Mucosa of stomach (tissue), 1 donor: ENCODE measurements at regions not wholly inside any gene's neighbourhood (a gene's known extent, or its start where the extent isn't known, plus 50 kb on each side); places are given as distances from the start of the nearest gene placed in this dataset.

Experiments
- H3K27me3 ChIP-seq: one replicate; pipeline ENCODE4 v1.7.0; 2013; ENCODE audit warnings: mild to moderate bottlenecking, low read length; ENCODE audit not compliant: control insufficient read depth, insufficient read depth
- H3K36me3 ChIP-seq: one replicate; pipeline ENCODE4 v1.7.0; 2013; ENCODE audit warnings: low read length; ENCODE audit not compliant: control insufficient read depth, insufficient read depth
- H3K4me1 ChIP-seq: one replicate; pipeline ENCODE4 v1.7.0; 2013; ENCODE audit warnings: mild to moderate bottlenecking, low read length; ENCODE audit not compliant: control insufficient read depth, insufficient read depth
- H3K4me3 ChIP-seq: one replicate; pipeline ENCODE4 v1.7.0; 2013; ENCODE audit warnings: low read length
- H3K9ac ChIP-seq: one replicate; pipeline ENCODE4 v1.7.0; 2013; ENCODE audit warnings: mild to moderate bottlenecking, low read length, moderate library complexity
- H3K9me3 ChIP-seq: one replicate; pipeline ENCODE4 v1.7.0; 2013; ENCODE audit warnings: mild to moderate bottlenecking, low read length, moderate library complexity; ENCODE audit not compliant: control insufficient read depth
- donor health status: Pancreatic carcinoma.

DNA sequence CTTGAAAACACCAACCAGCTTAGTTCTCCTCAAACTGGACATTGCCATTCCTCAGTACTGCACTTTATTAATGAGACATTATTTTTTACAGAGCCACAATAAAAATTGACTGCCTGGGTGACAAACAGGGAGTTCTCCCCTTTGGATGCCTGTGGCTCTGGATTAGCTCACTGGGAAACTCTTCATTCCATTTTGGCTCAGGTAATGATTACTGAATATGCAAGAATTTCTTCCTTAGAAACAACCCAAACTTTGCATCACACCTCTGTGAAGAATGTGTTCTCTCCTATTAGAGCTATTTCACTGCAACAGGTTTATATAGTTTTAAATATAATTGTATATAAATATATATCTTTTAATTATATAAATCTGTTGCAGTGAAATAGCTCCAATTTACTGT lies 2065.8 kb downstream of the ARAP2 start:
- Histone ChIP-seq H3K4me1 (no peaks in the 10 kb centered on the region), H3K4me3 (no peak overlapping the region), H3K9me3 (no peaks in the 10 kb centered on the region), H3K36me3 (no peaks in the 10 kb centered on the region), H3K27me3 (no peaks in the 10 kb centered on the region), H3K9ac (no peak overlapping the region)

DNA sequence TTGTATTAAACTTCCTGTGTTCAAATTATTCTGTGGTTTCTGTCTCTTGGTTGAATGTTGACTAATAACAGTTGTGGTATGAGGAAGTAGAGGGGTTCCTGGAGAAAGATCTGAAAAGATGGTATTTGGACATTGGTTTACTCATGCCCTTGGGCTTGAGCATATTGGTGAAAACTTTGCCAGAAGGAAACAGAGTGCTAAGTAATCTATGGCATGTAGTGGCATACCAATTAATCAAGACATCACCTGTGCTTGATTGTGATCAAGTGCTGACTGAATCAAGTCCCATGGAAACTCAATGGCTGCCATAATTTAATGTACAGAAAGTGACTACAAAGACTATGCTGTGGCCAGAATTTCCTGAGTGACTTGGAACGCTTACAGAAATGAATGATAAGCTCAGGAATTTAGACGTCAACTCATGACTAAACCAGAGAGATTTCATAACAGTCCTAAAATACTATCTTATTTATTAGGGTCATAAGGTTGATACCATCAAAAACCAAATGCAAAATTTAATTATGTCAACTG lies 2062.9 kb downstream of the ARAP2 start:
- Histone ChIP-seq H3K4me3 (no peak overlapping the region), H3K9ac (no peak overlapping the region), H3K36me3 (no peaks in the 10 kb centered on the region), H3K27me3 (no peaks in the 10 kb centered on the region), H3K4me1 (no peaks in the 10 kb centered on the region), H3K9me3 (no peaks in the 10 kb centered on the region)

DNA sequence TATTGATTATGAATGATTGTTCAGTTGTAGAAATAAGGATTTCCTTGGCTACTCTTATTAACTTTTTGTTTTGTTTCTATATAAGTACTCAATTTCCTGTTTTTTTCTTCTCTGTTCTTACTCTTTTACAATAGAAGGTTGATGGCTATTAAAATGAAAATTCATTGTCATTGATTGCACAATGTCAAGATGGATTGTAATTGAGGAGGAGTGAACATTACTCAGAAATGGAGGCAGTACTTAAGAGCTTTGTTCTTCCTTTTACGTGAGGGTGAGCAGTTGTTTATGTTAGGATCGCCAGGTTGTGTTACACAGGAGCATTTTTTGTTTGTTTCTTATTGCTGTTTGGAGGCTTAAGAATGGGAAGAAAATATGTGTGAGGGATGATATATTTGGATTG lies 2062.4 kb downstream of the ARAP2 start:
- H3K27me3 ChIP-seq = no peaks in the 10 kb centered on the region
- H3K9me3 ChIP-seq = no peaks in the 10 kb centered on the region
- H3K4me1 ChIP-seq = no peaks in the 10 kb centered on the region
- H3K9ac ChIP-seq = no peak overlapping the region
- no peak overlapping the region for H3K4me3 ChIP-seq
- no peaks in the 10 kb centered on the region for H3K36me3 ChIP-seq

DNA sequence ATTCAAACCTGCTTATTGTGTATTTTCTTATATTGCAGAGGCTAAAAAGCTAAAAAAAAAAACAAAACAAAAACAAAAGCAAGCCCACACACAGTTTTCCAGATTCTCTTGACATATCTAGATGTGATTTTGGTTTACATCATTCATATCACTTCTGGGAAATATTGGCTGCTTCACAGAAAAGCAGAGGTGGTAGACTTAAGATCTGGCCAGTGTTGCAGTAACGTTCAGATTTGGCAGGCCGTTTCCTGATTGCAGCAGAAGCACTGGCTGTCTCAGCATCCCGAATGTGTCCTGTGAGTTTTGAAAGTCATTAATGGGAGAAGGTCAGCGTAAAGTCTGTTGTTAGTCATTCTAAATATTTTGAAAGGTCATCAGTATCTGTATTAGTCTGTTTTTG lies 2062.0 kb downstream of the ARAP2 start:
- H3K9me3 ChIP-seq = no peaks in the 10 kb centered on the region
- no peaks in the 10 kb centered on the region for H3K36me3 ChIP-seq
- H3K27me3 ChIP-seq = no peaks in the 10 kb centered on the region
- no peak overlapping the region for H3K4me3 ChIP-seq
- H3K4me1 ChIP-seq = no peaks in the 10 kb centered on the region
- H3K9ac ChIP-seq = no peak overlapping the region

DNA sequence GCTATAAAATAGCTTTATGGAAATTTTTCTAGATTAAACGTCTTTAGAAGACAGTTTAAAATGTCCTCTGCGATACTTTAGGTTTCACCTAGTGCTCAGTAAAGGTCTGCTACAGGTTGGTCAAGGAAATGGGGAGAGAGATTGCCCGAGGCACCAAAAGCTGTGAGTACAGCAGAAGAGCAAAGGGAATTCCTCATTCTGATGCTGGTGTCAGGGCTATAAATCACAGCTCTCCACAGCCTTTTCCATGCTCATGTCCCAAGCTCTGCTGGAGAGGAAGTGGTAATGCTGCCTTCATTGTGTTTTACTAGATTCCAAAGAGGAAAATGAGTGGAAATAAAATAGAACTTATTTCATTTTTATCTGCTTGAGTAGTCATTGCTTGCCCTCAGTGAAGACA lies 2060.4 kb downstream of the ARAP2 start:
- H3K9me3 ChIP-seq = no peaks in the 10 kb centered on the region
- H3K36me3 ChIP-seq = no peaks in the 10 kb centered on the region
- H3K4me1 ChIP-seq = no peaks in the 10 kb centered on the region
- no peaks in the 10 kb centered on the region for H3K27me3 ChIP-seq
- no peak overlapping the region for H3K4me3 ChIP-seq
- no peak overlapping the region for H3K9ac ChIP-seq

DNA sequence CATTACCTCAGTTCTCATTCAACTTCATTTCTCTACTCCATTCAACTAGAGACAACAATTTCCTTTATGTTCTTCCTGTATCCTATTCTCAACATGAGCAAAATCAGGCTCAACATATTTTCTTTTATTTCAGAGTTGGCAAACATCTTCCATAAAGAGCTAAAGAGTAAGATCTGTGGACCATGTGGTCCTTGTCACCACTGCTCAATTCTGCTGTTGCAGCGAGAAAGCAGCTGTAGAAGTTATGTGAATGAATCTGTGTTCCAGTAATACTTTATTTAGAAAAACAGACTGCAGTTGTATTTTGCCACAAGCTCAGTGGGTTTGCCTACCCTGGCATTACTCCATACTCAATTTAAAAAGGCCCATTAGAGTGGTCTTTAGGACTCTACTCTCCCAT lies 2057.3 kb downstream of the ARAP2 start:
- no peak overlapping the region for H3K4me3 ChIP-seq
- no peaks in the 10 kb centered on the region for H3K9me3 ChIP-seq
- H3K27me3 ChIP-seq = no peaks in the 10 kb centered on the region
- no peak overlapping the region for H3K9ac ChIP-seq
- H3K4me1 ChIP-seq = no peaks in the 10 kb centered on the region
- no peaks in the 10 kb centered on the region for H3K36me3 ChIP-seq

DNA sequence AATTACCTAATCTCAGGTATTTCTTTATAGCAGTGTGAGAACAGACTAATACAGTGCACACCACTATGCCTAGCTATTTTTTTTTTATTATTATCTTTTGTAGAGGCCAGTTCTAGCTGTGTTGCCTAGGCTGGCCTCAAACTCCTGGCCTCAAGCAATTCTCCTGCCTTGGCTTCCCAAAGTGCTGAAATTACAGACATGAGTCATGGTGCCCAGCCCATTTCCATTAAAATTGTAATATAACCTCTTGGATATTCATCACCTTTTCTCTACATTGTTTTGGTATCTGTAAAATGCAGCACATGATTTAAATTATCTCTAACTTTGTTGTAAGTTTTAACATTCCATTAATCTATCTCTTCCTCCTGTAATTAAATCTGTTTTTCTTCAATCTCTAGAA lies 2052.9 kb downstream of the ARAP2 start:
- Histone ChIP-seq H3K9me3 (no peaks in the 10 kb centered on the region), H3K4me1 (no peaks in the 10 kb centered on the region), H3K4me3 (no peak overlapping the region), H3K36me3 (no peaks in the 10 kb centered on the region), H3K9ac (no peak overlapping the region), H3K27me3 (no peaks in the 10 kb centered on the region)

DNA sequence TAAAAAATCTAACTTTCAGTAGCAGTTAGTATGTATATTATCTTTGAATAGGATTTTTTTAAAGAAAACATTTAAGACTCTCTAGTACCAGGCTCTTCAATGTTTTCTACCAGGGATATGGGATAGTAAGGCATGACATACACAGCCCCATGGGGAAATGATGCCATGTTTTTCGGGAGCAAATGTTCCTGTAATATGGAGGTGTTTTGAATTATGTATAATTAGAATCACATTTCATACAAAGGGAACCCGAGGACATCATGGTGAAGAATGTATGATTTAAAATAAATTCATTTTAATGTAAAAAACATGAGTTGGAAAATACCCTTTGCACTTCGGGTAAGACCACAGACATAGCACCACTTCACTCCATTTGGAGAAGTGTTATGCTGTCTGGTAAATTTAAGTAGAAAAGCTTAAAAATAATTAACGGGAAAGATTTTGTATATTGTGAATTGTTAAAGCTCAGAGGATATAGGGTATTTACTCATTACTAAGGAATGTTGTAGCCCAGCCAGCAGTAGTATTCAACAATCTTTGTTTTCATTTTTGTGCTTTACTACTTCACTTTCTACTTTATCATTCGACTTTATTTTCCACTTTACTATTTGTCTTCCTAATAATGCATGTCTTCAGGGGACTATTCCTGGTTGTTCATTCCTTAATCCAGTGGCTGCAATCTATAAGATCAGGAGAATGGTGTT lies 2050.7 kb downstream of the ARAP2 start:
- Histone ChIP-seq H3K9me3 (no peaks in the 10 kb centered on the region), H3K4me1 (no peaks in the 10 kb centered on the region), H3K9ac (no peak overlapping the region)

DNA sequence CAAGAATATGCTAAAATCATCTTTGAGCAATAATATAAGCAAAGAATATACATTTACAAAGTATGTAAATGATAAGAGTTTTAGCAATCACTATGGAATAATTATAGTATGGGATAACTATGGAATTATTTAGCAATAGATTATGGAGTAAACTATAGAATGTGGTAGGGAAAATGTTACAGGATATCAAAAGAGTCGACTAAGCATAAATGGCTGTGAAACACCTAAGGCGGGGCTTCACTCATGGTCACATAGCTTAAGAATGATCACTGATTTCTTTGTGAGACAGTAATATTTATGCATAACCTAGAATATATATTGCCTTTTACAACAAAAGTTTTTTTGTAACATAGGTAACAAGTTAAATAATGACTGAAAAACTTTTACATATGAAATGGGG lies 2049.7 kb downstream of the ARAP2 start:
- no peak overlapping the region for H3K9ac ChIP-seq
- no peaks in the 10 kb centered on the region for H3K9me3 ChIP-seq
- no peaks in the 10 kb centered on the region for H3K36me3 ChIP-seq
- H3K4me3 ChIP-seq = no peak overlapping the region
- H3K27me3 ChIP-seq = no peaks in the 10 kb centered on the region
- H3K4me1 ChIP-seq = no peaks in the 10 kb centered on the region

More for the DNA sequence above, 2050.7 kb downstream of the ARAP2 start:
- H3K36me3 ChIP-seq = no peaks in the 10 kb centered on the region
- H3K4me3 ChIP-seq = no peak overlapping the region
- no peaks in the 10 kb centered on the region for H3K27me3 ChIP-seq

DNA sequence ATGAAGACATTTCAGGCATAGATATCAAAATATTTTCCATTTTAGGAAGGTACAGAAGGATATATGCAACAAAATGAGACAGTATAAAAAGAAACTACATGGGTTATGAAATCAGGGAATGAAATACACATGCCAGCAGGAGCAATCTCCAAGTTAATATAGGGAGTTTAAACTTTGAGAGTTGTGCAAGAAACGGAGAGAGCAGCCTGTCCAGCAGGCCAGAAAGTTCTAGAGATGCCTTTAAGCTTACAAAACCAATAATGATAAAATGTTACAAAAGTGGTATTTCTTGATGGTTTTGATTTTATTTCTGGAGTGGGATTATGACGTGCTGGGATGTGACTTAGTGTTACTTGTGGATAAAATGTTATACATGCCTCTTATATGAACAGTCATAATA lies 2047.9 kb downstream of the ARAP2 start:
- Histone ChIP-seq H3K27me3 (no peaks in the 10 kb centered on the region), H3K4me3 (no peak overlapping the region), H3K9ac (no peak overlapping the region), H3K9me3 (no peaks in the 10 kb centered on the region), H3K36me3 (no peaks in the 10 kb centered on the region), H3K4me1 (no peaks in the 10 kb centered on the region)

DNA sequence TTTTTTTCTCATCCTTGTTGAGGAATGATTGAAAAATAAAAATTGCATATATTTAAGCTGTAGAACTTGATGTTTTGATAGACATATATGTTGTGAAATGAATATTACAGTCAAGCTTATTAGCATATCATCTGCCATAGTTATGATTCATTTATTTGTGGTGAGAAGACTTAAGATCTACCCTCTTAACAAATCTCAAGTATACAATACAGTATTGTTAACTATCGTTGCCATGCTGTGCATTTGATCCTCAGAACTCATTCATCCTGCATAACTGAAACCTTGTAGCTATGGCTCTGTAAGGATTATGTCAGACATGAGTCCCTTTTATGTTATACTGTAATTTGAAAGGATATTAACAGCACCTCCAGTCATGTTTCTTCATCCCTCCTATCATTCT lies 2045.3 kb downstream of the ARAP2 start:
- no peaks in the 10 kb centered on the region for H3K36me3 ChIP-seq
- no peak overlapping the region for H3K4me3 ChIP-seq
- no peaks in the 10 kb centered on the region for H3K9me3 ChIP-seq
- no peaks in the 10 kb centered on the region for H3K27me3 ChIP-seq
- no peak overlapping the region for H3K9ac ChIP-seq
- no peaks in the 10 kb centered on the region for H3K4me1 ChIP-seq

DNA sequence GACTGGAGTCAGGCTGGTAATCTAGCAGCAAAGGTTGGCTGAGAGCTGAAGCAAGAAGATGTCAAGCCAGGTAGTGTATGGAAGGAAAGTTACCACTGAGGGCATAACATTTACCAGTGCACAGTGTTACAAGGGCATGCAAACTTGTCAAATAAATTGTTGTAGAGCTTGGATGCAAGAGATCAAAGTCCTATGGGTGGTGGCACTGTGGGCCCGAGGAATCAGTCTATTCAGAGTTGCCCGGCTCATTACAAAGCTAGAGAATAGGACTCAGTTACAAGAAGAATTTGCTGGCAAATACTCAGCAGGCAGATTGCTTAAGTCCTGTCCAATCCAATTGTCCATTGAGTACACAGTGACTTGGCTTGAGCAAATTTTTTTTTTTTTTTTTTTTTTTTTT lies 2043.8 kb downstream of the ARAP2 start:
- Histone ChIP-seq H3K4me3 (no peak overlapping the region), H3K36me3 (no peaks in the 10 kb centered on the region), H3K4me1 (no peaks in the 10 kb centered on the region)

DNA sequence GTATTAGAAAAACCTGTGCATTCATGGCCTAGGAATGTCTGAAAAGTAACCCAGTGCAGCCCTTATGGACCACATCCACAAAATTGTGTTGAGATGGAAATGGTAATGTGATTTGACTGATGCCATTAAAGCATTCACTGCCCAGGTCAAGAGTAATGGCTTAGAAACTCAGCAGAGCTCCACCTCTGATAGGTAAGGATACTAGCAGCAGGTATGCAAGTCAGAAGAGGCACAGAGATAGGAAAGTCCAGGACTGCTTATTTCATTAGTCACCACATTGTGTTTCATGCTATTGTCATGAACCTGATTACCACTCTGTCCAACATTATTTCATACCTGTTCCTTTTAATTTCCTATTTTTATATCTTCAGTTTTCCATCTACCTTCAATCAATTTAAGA lies 2042.2 kb downstream of the ARAP2 start:
- Histone ChIP-seq H3K9me3 (no peaks in the 10 kb centered on the region), H3K9ac (no peak overlapping the region), H3K4me3 (no peak overlapping the region), H3K4me1 (no peaks in the 10 kb centered on the region), H3K36me3 (no peaks in the 10 kb centered on the region), H3K27me3 (no peaks in the 10 kb centered on the region)

More for the DNA sequence above, 2043.8 kb downstream of the ARAP2 start:
- no peaks in the 10 kb centered on the region for H3K9me3 ChIP-seq
- H3K27me3 ChIP-seq = no peaks in the 10 kb centered on the region
- no peak overlapping the region for H3K9ac ChIP-seq
